ENCODE measurements at regions not wholly inside any gene's neighbourhood (a gene's known extent, or its start where the extent isn't known, plus 50 kb on each side); places are given as distances from the start of the nearest gene placed in this dataset.

GRCh38 chr13:97700306-97700848 lies 253.1 kb upstream of the IPO5 start:
- DNase-seq: no peak
- TF ChIP-seq POLR2A (IDR thresholded peaks at IDR 0.05; ENCODE audit: low read length) (no peak), GATA1 (IDR thresholded peaks at IDR 0.05; ENCODE audit: low read depth, low read length) (no peak)

GRCh38 chr13:97702614-97703013 lies 250.9 kb upstream of the IPO5 start:
- TF ChIP-seq GATA1 (IDR thresholded peaks at IDR 0.05; ENCODE audit: low read depth, low read length) (no peak), POLR2A (IDR thresholded peaks at IDR 0.05; ENCODE audit: low read length) (no peak)

GRCh38 chr13:97710797-97711196 lies 242.7 kb upstream of the IPO5 start:
- no peak for TF ChIP-seq GATA1 (IDR thresholded peaks at IDR 0.05; ENCODE audit: low read depth, low read length)
- TF ChIP-seq POLR2A (IDR thresholded peaks at IDR 0.05; ENCODE audit: low read length): no peak
- DNase-seq: no peak

More at GRCh38 chr13:97702614-97703013, 250.9 kb upstream of the IPO5 start:
- no peak for DNase-seq

- no peak for TF ChIP-seq POLR2A (IDR thresholded peaks at IDR 0.05; ENCODE audit: low read length)
- TF ChIP-seq GATA1 (IDR thresholded peaks at IDR 0.05; ENCODE audit: low read depth, low read length): no peak
- no peak for DNase-seq
Measured at GRCh38 chr13:97712770-97713169, 240.7 kb upstream of the IPO5 start.

- DNase-seq: no peak
- TF ChIP-seq GATA1 (IDR thresholded peaks at IDR 0.05; ENCODE audit: low read depth, low read length): no peak
- no peak for TF ChIP-seq POLR2A (IDR thresholded peaks at IDR 0.05; ENCODE audit: low read length)
Measured at GRCh38 chr13:97715763-97716162, 237.7 kb upstream of the IPO5 start.

GRCh38 chr13:97716746-97717145 lies 236.7 kb upstream of the IPO5 start:
- no peak for DNase-seq
- TF ChIP-seq GATA1 (IDR thresholded peaks at IDR 0.05; ENCODE audit: low read depth, low read length): no peak
- TF ChIP-seq POLR2A (IDR thresholded peaks at IDR 0.05; ENCODE audit: low read length): no peak

- no peak for TF ChIP-seq POLR2A (IDR thresholded peaks at IDR 0.05; ENCODE audit: low read length)
- no peak for DNase-seq
Measured at GRCh38 chr13:97719736-97720135, 233.7 kb upstream of the IPO5 start.

GRCh38 chr13:97720896-97721295 lies 232.6 kb upstream of the IPO5 start:
- no peak for TF ChIP-seq POLR2A (IDR thresholded peaks at IDR 0.05; ENCODE audit: low read length)
- no peak for TF ChIP-seq GATA1 (IDR thresholded peaks at IDR 0.05; ENCODE audit: low read depth, low read length)

GRCh38 chr13:97723655-97724054 lies 229.8 kb upstream of the IPO5 start:
- no peak for DNase-seq

More at GRCh38 chr13:97720896-97721295, 232.6 kb upstream of the IPO5 start:
- no peak for DNase-seq

GRCh38 chr13:97724450-97724849 lies 229.0 kb upstream of the IPO5 start:
- no peak for DNase-seq
- TF ChIP-seq POLR2A (IDR thresholded peaks at IDR 0.05; ENCODE audit: low read length) (no peak), GATA1 (IDR thresholded peaks at IDR 0.05; ENCODE audit: low read depth, low read length) (no peak)

More at GRCh38 chr13:97723655-97724054, 229.8 kb upstream of the IPO5 start:
- no peak for TF ChIP-seq GATA1 (IDR thresholded peaks at IDR 0.05; ENCODE audit: low read depth, low read length)
- no peak for TF ChIP-seq POLR2A (IDR thresholded peaks at IDR 0.05; ENCODE audit: low read length)

- DNase-seq: no peak
- TF ChIP-seq GATA1 (IDR thresholded peaks at IDR 0.05; ENCODE audit: low read depth, low read length) (no peak), POLR2A (IDR thresholded peaks at IDR 0.05; ENCODE audit: low read length) (no peak)
Measured at GRCh38 chr13:97726664-97727280, 226.7 kb upstream of the IPO5 start.

GRCh38 chr13:97727991-97728390 lies 225.5 kb upstream of the IPO5 start:
- TF ChIP-seq GATA1 (IDR thresholded peaks at IDR 0.05; ENCODE audit: low read depth, low read length) (no peak), POLR2A (IDR thresholded peaks at IDR 0.05; ENCODE audit: low read length) (no peak)
- no peak for DNase-seq

- TF ChIP-seq POLR2A (IDR thresholded peaks at IDR 0.05; ENCODE audit: low read length): no peak
- no peak for TF ChIP-seq GATA1 (IDR thresholded peaks at IDR 0.05; ENCODE audit: low read depth, low read length)
- DNase-seq: no peak
Measured at GRCh38 chr13:97736436-97736835, 217.0 kb upstream of the IPO5 start.

- TF ChIP-seq POLR2A (IDR thresholded peaks at IDR 0.05; ENCODE audit: low read length) (no peak), GATA1 (IDR thresholded peaks at IDR 0.05; ENCODE audit: low read depth, low read length) (no peak)
- DNase-seq: no peak
Measured at GRCh38 chr13:97742084-97742483, 211.4 kb upstream of the IPO5 start.

GRCh38 chr13:97743938-97744337 lies 209.5 kb upstream of the IPO5 start:
- TF ChIP-seq POLR2A (IDR thresholded peaks at IDR 0.05; ENCODE audit: low read length) (no peak), GATA1 (IDR thresholded peaks at IDR 0.05; ENCODE audit: low read depth, low read length) (no peak)
- DNase-seq: no peak

Measured in erythroblast (primary cell).